ENCODE measurements at regions not wholly inside any gene's neighbourhood (a gene's known extent, or its start where the extent isn't known, plus 50 kb on each side); places are given as distances from the start of the nearest gene placed in this dataset.
"Not testable (repeated sequence)": the region's sequence is repeated elsewhere in the genome, so short reads cannot be mapped to it uniquely, and the experiment has no call there.

DNA sequence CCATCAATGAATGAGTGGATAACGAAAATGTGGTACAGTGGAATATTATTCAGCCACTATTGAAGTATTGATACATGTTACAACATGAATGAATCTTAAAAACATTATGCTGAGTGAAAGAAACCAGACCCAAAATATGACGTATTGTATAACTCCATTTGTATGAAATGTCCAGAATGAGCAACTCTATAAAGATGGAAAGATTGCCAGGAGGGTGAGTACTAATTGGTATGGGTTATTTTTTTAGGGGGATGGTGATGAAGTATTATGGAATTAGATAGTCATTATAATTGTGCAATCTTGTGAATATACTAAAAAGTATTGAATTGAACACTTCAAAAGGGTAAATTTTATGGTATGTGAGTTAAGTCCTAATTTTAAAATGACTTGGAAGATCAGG, 278.6 kb downstream of the SIPA1L2 start:
- Mint-ChIP-seq H3K4me1 (ENCODE audit: low read depth, unreplicated experiment) (no peaks in the 10 kb centered on the region), H3K4me3 (ENCODE audit: unreplicated experiment) (no peak overlapping the region), H3K27me3 (ENCODE audit: insufficient read depth, unreplicated experiment) (no peaks in the 10 kb centered on the region), H3K36me3 (ENCODE audit: insufficient read depth, unreplicated experiment) (no peaks in the 10 kb centered on the region), H3K27ac (ENCODE audit: unreplicated experiment) (no peak overlapping the region), H3K9me3 (ENCODE audit: unreplicated experiment) (no peaks in the 10 kb centered on the region)
- TF ChIP-seq, protein P1, sequence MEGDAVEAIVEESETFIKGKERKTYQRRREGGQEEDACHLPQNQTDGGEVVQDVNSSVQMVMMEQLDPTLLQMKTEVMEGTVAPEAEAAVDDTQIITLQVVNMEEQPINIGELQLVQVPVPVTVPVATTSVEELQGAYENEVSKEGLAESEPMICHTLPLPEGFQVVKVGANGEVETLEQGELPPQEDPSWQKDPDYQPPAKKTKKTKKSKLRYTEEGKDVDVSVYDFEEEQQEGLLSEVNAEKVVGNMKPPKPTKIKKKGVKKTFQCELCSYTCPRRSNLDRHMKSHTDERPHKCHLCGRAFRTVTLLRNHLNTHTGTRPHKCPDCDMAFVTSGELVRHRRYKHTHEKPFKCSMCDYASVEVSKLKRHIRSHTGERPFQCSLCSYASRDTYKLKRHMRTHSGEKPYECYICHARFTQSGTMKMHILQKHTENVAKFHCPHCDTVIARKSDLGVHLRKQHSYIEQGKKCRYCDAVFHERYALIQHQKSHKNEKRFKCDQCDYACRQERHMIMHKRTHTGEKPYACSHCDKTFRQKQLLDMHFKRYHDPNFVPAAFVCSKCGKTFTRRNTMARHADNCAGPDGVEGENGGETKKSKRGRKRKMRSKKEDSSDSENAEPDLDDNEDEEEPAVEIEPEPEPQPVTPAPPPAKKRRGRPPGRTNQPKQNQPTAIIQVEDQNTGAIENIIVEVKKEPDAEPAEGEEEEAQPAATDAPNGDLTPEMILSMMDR (IDR thresholded peaks at IDR 0.05; ENCODE audit: insufficient read depth in 1 of 2, low read depth in 1 of 2, low read length in 1 of 2, severe bottlenecking in 1 of 2, unreplicated experiment in 1 of 2) = no peak
- BruUV-seq (replicated peaks) = no TSS peak
- no peaks in the 10 kb centered on the region for H3K9me3 ChIP-seq
- no peak overlapping the region for H3K4me3 ChIP-seq (ENCODE audit: low read depth, low read length)
- no peak for DNase-seq
- POLR2A ChIA-PET = no interaction called here
- no peaks in the 10 kb centered on the region for H3K4me1 ChIP-seq
- no peaks in the 10 kb centered on the region for H3K27me3 ChIP-seq (replicated peaks; ENCODE audit: control insufficient read depth, insufficient read depth, low read length)
- no peaks in the 10 kb centered on the region for H3K36me3 ChIP-seq (ENCODE audit: control insufficient read depth, insufficient read depth, low read length)
- intact Hi-C loops (cut with micrococcal nuclease; ENCODE audit: unreplicated experiment) = no loop called here
- CTCF ChIA-PET = no interaction called here

DNA sequence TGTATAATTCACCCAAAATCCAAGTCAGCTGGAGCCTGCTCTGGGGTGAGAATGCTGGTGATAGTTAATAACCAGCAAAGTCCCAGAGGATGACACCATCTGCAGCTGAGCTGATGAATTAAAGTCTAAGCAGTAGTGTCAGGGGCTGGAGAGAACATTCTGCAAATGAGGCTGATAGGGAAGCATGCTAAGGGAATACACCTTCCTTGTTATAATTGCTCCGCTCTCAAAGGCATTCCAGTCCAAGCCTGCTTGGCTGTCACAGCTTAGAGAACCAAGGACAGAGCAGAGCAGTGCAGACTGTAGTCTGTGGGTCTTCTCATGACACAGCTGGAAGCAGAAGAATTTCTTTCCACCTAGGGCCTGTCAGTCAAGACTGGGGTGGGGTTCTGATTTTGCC, 283.1 kb downstream of the SIPA1L2 start:
- no peaks in the 10 kb centered on the region for H3K27me3 ChIP-seq (replicated peaks; ENCODE audit: control insufficient read depth, insufficient read depth, low read length)
- H3K27me3 Mint-ChIP-seq (ENCODE audit: insufficient read depth, unreplicated experiment) = no peaks in the 10 kb centered on the region
- H3K9me3 Mint-ChIP-seq (ENCODE audit: unreplicated experiment) = no peaks in the 10 kb centered on the region
- intact Hi-C loops (cut with micrococcal nuclease; ENCODE audit: unreplicated experiment) = no loop called here
- TF ChIP-seq, protein P1 (IDR thresholded peaks at IDR 0.05; ENCODE audit: insufficient read depth in 1 of 2, low read depth in 1 of 2, low read length in 1 of 2, severe bottlenecking in 1 of 2, unreplicated experiment in 1 of 2) = no peak
- BruUV-seq (replicated peaks) = no TSS peak
- no peak overlapping the region for H3K4me3 Mint-ChIP-seq (ENCODE audit: unreplicated experiment)
- H3K4me3 ChIP-seq (ENCODE audit: low read depth, low read length) = no peak overlapping the region
- H3K36me3 Mint-ChIP-seq (ENCODE audit: insufficient read depth, unreplicated experiment) = no peaks in the 10 kb centered on the region
- H3K27ac Mint-ChIP-seq (ENCODE audit: unreplicated experiment) = no peak overlapping the region
- H3K4me1 ChIP-seq = no peaks in the 10 kb centered on the region
- H3K4me1 Mint-ChIP-seq (ENCODE audit: low read depth, unreplicated experiment) = no peaks in the 10 kb centered on the region
- POLR2A ChIA-PET = no interaction called here
- H3K9me3 ChIP-seq = peaks cover 12% of the 10 kb centered on the region
- no peaks in the 10 kb centered on the region for H3K36me3 ChIP-seq (ENCODE audit: control insufficient read depth, insufficient read depth, low read length)
- no peak for DNase-seq
- CTCF ChIA-PET = no interaction called here

DNA sequence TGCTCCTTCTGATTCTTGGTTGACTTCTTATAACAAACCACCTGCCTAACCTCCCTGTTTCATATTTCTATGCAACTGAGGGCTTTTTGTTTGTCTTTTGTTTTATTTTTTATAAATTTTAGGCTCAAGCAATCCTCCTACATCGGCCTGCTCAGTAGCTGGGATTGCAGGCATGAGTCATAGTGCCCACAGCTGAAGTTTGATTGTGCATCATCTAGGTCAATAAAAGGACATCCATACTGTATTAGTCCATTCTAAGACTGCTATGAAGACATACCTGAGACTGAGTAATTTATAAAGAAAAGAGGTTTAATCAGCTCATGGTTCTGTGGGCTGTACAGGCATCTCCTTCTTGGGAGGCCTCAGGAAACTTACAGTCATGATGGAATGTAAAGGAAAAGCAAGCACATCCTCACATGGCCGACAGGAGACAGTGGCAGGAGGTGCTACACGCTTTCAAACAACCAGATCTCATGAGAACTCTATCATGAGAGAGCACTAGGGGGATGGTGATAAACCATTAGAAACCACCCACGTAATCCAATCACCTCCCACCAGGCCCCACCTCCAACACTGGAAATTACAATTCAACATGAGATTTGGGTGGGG, 285.0 kb downstream of the SIPA1L2 start:
- Histone ChIP-seq H3K4me3 (ENCODE audit: low read depth, low read length) (no peak overlapping the region), H3K36me3 (ENCODE audit: control insufficient read depth, insufficient read depth, low read length) (no peaks in the 10 kb centered on the region), H3K9me3 (peaks cover 12% of the 10 kb centered on the region), H3K4me1 (no peaks in the 10 kb centered on the region), H3K27me3 (replicated peaks; ENCODE audit: control insufficient read depth, insufficient read depth, low read length) (no peaks in the 10 kb centered on the region)
- Mint-ChIP-seq H3K27ac (ENCODE audit: unreplicated experiment) (no peak overlapping the region), H3K27me3 (ENCODE audit: insufficient read depth, unreplicated experiment) (no peaks in the 10 kb centered on the region), H3K36me3 (ENCODE audit: insufficient read depth, unreplicated experiment) (no peaks in the 10 kb centered on the region), H3K9me3 (ENCODE audit: unreplicated experiment) (no peaks in the 10 kb centered on the region), H3K4me1 (ENCODE audit: low read depth, unreplicated experiment) (no peaks in the 10 kb centered on the region), H3K4me3 (ENCODE audit: unreplicated experiment) (no peak overlapping the region)
- TF ChIP-seq, protein P1 (IDR thresholded peaks at IDR 0.05; ENCODE audit: insufficient read depth in 1 of 2, low read depth in 1 of 2, low read length in 1 of 2, severe bottlenecking in 1 of 2, unreplicated experiment in 1 of 2) = no peak
- CTCF ChIA-PET = no interaction called here
- no TSS peak for BruUV-seq (replicated peaks)
- intact Hi-C loops (cut with micrococcal nuclease; ENCODE audit: unreplicated experiment) = no loop called here
- POLR2A ChIA-PET = no interaction called here
- DNase-seq = no peak

DNA sequence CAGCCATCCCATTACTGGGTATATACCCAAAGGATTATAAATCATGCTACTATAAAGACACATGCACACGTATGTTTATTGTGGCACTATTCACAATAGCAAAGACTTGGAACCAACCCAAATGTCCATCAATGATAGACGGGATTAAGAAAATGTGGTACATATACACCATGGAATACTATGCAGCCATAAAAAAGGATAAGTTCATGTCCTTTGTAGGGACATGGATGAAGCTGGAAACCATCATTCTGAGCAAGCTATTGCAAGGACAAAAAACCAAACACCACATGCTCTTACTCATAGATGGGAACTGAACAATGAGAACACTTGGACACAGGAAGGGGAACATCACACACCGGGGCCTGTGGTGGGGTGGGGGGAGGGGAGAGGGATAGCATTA, 285.7 kb downstream of the SIPA1L2 start:
- H3K4me1 ChIP-seq; H3K4me1 Mint-ChIP-seq (ENCODE audit: low read depth, unreplicated experiment); H3K36me3 ChIP-seq (ENCODE audit: control insufficient read depth, insufficient read depth, low read length); H3K4me3 Mint-ChIP-seq (ENCODE audit: unreplicated experiment); H3K4me3 ChIP-seq (ENCODE audit: low read depth, low read length); CTCF ChIA-PET; intact Hi-C loops (cut with micrococcal nuclease; ENCODE audit: unreplicated experiment); BruUV-seq (replicated peaks); H3K27me3 Mint-ChIP-seq (ENCODE audit: insufficient read depth, unreplicated experiment); POLR2A ChIA-PET; H3K27me3 ChIP-seq (replicated peaks; ENCODE audit: control insufficient read depth, insufficient read depth, low read length); H3K9me3 Mint-ChIP-seq (ENCODE audit: unreplicated experiment); H3K27ac Mint-ChIP-seq (ENCODE audit: unreplicated experiment); H3K36me3 Mint-ChIP-seq (ENCODE audit: insufficient read depth, unreplicated experiment); DNase-seq: not testable (repeated sequence)
- H3K9me3 ChIP-seq = peaks cover 12% of the 10 kb centered on the region
